ENCODE measurements at regions not wholly inside any gene's neighbourhood (a gene's known extent, or its start where the extent isn't known, plus 50 kb on each side); places are given as distances from the start of the nearest gene placed in this dataset.

DNA sequence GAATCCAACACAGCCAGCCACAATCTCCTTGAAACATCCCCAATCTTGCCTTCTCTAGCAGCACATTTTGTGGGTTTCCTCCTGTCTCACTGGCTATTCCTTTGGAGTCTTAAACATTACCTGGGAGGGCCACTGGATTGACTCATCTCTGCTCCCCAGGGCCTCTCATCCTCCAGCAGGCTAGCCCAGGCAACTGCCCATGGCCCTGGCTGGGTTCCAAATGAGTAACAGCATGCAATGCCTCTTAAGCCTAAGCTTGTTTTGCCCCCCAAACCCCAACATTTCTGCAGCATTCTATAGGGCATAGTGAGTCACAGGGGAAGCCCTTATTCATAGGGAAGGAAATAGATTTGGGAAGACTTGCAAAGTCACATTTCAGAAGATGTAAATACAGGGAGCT is 204.9 kb downstream of the FOXA2 start:
- intact Hi-C loops (cut with micrococcal nuclease): no loop called here
- H3K27me3 ChIP-seq (ENCODE audit: low read depth): peaks cover 27% of the 10 kb centered on the region
- H3K27ac ChIP-seq (replicated peaks): no peak overlapping the region
- no peaks in the 10 kb centered on the region for H3K9me3 ChIP-seq (replicated peaks)
- no peak for DNase-seq
- H3K4me3 ChIP-seq: no peak overlapping the region
- TF ChIP-seq, protein P1, sequence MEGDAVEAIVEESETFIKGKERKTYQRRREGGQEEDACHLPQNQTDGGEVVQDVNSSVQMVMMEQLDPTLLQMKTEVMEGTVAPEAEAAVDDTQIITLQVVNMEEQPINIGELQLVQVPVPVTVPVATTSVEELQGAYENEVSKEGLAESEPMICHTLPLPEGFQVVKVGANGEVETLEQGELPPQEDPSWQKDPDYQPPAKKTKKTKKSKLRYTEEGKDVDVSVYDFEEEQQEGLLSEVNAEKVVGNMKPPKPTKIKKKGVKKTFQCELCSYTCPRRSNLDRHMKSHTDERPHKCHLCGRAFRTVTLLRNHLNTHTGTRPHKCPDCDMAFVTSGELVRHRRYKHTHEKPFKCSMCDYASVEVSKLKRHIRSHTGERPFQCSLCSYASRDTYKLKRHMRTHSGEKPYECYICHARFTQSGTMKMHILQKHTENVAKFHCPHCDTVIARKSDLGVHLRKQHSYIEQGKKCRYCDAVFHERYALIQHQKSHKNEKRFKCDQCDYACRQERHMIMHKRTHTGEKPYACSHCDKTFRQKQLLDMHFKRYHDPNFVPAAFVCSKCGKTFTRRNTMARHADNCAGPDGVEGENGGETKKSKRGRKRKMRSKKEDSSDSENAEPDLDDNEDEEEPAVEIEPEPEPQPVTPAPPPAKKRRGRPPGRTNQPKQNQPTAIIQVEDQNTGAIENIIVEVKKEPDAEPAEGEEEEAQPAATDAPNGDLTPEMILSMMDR (IDR thresholded peaks at IDR 0.05; ENCODE audit: borderline replicate concordance): no peak
- no peaks in the 10 kb centered on the region for H3K4me1 ChIP-seq
- no peaks in the 10 kb centered on the region for H3K36me3 ChIP-seq

DNA sequence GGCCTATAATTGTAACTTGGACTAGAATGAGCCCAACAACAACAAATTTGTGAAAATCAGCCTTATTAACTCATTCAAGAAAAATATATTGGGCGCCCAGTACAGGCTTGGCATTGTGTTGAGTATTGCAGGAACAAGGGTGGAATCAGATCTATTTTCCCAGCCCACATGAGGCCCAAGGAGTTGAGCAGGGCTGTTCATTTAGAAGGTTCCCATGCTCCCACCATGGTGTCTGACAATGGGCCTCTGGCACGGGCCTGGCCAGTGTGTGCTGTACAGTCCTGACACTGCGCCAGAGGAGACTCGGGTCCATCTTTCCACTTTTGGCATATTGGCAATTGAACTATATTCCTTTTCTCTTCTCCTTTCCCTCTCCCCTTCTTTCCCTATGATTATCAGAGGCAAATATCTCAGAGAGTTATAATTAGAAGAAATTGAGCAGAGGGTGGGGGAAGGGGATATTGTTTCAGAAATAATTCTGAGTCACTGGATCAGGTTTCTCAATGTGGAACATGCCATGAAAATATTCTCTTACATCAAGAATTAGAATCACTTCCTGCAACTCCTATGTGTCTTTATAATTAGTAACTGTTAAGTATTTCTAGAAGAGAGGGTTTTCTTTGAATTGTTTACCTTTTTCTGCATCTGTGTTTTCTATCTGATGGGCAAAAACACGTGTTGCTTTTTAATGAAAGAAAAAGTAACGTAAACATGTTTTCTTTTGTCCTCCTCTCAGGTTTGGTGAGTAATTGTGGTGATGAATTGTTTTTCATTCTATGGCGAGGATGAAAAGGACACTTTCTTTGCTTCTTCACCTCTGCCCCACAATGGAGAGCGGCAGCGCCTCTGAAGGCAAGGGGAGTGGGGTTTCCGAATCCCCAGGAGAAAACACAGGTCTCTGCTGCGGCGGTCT is 209.4 kb downstream of the FOXA2 start:
- H3K27ac ChIP-seq (replicated peaks): no peak overlapping the region
- H3K4me3 ChIP-seq: no peak overlapping the region
- intact Hi-C loops (cut with micrococcal nuclease): no loop called here
- TF ChIP-seq, protein P1 (IDR thresholded peaks at IDR 0.05; ENCODE audit: borderline replicate concordance): no peak
- no peaks in the 10 kb centered on the region for H3K9me3 ChIP-seq (replicated peaks)
- peaks cover 52% of the 10 kb centered on the region for H3K27me3 ChIP-seq (ENCODE audit: low read depth)
- no peaks in the 10 kb centered on the region for H3K36me3 ChIP-seq
- DNase-seq: no peak
- no peaks in the 10 kb centered on the region for H3K4me1 ChIP-seq

DNA sequence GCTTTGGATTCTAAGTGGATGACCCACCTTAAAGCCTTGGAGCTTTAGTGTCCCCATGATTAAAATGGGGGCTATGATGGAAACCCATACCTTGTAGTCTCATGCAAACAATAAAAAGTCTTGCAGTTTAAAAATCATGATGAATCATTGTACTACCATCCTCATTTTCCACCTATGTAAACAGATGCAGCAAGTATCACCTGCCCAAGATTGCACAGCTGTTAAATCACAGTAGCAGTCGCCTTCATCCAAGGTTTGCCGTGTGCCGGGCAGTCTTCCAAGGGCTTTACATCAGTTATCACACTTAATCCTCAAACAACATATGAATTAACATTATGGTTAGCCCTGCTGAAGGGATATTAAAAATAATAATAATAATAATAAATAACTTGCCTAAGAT is 210.3 kb downstream of the FOXA2 start:
- TF ChIP-seq, protein P1 (IDR thresholded peaks at IDR 0.05; ENCODE audit: borderline replicate concordance): no peak
- Histone ChIP-seq H3K9me3 (replicated peaks) (no peaks in the 10 kb centered on the region), H3K4me3 (no peak overlapping the region), H3K36me3 (no peaks in the 10 kb centered on the region), H3K27me3 (ENCODE audit: low read depth) (peaks cover 61% of the 10 kb centered on the region), H3K27ac (replicated peaks) (no peak overlapping the region), H3K4me1 (no peaks in the 10 kb centered on the region)
- intact Hi-C loops (cut with micrococcal nuclease): no loop called here
- DNase-seq: no peak

DNA sequence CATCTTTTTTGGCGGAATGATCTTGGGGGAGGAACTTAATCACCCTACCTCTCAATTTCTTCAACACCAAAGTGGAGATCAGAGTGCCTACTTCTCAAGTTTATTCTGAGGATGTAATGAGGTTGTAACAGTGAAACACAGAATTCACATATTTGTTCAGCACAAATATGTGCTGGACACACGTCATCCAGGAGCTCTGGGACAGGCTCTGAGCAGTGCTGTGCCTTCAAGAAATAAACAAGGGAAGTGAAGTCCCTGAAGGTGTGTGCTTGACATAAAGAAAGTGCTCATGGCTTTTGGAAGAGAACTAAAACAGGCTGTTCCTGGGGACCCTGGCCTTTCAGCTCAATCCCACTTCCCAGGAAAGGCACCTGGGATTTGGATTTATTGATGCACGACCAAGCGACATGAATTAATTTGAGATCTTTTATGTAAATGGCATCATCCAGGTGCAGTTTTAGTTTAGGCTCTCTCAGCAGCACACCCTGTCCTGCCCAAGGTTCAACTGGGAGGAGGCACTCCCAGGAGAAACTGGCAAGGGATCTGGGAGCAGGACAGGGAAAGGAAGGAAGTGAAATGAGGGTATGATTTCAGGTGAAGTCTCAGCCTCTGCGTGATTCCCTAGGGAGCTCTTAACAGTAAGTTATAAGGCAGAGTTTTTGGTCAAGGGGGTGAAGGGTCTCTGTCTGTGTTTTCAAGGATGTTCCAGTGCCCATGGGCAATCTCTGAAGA is 211.0 kb downstream of the FOXA2 start:
- H3K27ac ChIP-seq (replicated peaks): no peak overlapping the region
- no peaks in the 10 kb centered on the region for H3K9me3 ChIP-seq (replicated peaks)
- no peaks in the 10 kb centered on the region for H3K4me1 ChIP-seq
- DNase-seq: no peak
- TF ChIP-seq, protein P1 (IDR thresholded peaks at IDR 0.05; ENCODE audit: borderline replicate concordance): no peak
- H3K36me3 ChIP-seq: no peaks in the 10 kb centered on the region
- no peak overlapping the region for H3K4me3 ChIP-seq
- peaks cover 68% of the 10 kb centered on the region for H3K27me3 ChIP-seq (ENCODE audit: low read depth)
- intact Hi-C loops (cut with micrococcal nuclease): no loop called here

DNA sequence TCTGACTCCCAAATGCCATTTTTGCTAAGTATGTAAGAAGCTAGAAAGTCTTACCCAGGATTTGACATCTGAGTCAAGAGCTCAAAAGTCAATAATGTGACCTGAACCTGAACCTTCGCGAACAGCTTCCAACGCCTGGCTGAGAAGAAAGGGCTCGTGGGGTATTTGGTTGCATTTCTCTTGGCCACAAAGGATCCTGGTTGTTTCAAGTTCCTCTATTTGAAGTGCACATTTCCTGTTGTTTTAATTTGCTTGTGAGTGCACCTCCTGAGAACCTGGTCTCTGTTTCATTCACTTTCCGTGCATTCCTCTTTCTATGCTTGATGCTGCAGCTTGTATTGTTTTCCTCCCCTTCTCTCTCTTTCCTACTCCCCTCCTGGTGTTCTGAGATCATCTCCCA is 212.5 kb downstream of the FOXA2 start:
- Histone ChIP-seq H3K4me3 (no peak overlapping the region), H3K27ac (replicated peaks) (no peak overlapping the region), H3K36me3 (no peaks in the 10 kb centered on the region), H3K9me3 (replicated peaks) (no peaks in the 10 kb centered on the region), H3K27me3 (ENCODE audit: low read depth) (peaks cover 77% of the 10 kb centered on the region), H3K4me1 (no peaks in the 10 kb centered on the region)
- intact Hi-C loops (cut with micrococcal nuclease): no loop called here
- DNase-seq: no peak
- TF ChIP-seq, protein P1 (IDR thresholded peaks at IDR 0.05; ENCODE audit: borderline replicate concordance): no peak
